Right renal cortex interstitium (tissue), 3 donors: ENCODE measurements at regions not wholly inside any gene's neighbourhood (a gene's known extent, or its start where the extent isn't known, plus 50 kb on each side); places are given as distances from the start of the nearest gene placed in this dataset.
"Not testable (repeated sequence)": the region's sequence is repeated elsewhere in the genome, so short reads cannot be mapped to it uniquely, and the experiment has no call there.

Source experiments
- DNase-seq, 3 donors: peaks; one replicate each; pipeline ENCODE4 v3.0.0-alpha.2; 2013; ENCODE audit warnings: low read depth in 3 of 3, low spot score in 2 of 3

GRCh38 chr1:95509989-95510388 lies 276.0 kb downstream of the RWDD3 start:
- no peak for DNase-seq

DNA sequence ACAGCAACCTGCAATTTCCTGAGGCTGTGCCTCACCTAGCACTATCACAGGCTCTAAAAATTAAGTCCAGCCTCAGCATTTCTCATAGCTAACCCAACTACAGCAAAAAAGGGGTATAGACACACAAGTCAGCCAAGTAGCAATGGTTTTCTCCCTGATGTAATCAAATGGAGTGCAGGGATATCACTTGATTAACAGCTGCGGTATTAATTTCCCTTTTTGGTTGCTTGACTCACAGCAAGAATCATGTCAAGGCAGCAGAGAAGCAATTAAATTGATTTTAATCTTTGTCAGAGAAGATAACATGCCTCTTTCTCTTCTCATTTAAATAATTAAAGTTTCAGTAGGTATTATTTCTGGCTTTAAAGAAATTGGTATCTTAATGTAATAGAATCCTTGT lies 278.9 kb downstream of the RWDD3 start:
- DNase-seq: no peak

- no peak for DNase-seq
Measured at GRCh38 chr1:95517506-95517905, 283.5 kb downstream of the RWDD3 start.

DNA sequence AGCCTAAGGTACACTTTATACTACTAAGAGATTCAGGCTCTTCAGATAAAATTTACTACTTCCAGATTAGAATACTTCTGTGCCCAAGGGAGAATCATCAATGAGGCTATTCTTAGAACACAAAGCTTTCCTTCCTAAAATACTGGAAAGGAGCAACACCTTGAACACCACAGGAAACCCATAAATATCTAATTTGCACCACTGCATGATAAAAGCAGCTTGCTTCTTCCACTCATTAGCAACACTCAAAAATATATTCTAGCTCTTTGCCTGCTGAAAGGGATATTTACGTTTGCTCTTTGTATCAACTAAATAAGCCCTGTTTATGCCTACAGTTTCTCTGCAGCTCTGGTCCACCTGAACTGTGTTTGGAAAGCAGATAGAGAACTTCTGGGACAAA lies 284.3 kb downstream of the RWDD3 start:
- no peak for DNase-seq

DNA sequence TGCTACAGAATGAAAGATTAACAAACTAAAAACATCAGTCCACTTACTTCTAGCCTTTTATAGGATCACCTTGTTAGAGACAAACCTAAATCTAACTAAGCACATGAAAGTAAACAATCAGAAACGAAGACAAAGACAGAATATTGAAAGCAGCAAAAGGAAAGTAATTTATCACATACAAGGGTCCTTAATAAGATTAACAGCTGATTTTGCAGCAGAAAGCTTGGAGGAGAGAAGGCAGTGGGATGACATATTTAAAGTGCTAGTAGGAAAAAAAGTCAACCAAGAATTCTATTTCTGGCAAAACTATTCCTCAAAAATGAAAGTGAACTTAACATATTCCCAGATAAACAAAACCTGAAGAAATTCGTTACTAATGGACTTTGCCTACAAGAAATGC lies 286.4 kb downstream of the RWDD3 start:
- DNase-seq: no peak

DNA sequence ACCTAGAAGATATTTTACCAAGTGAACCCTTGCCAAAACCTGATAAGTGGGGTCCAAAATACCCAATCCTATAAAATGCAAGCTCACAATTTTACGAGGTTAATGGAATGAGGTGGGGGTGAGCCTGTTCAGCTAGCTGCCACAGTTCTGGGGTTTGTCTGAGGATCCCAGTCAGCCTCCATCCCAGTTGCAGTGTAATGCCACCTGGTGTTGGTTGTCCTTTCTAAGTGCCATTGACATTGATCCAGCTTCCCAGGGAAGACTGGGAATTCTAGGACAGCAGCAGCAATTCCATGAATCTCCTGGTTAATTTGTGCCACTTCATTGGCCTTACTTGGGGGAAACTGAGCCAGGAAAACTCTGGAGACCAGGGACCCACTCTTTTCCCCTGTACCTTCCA lies 298.3 kb downstream of the RWDD3 start:
- no peak for DNase-seq

GRCh38 chr1:95534985-95535384 lies 301.0 kb downstream of the RWDD3 start:
- DNase-seq: no peak

DNA sequence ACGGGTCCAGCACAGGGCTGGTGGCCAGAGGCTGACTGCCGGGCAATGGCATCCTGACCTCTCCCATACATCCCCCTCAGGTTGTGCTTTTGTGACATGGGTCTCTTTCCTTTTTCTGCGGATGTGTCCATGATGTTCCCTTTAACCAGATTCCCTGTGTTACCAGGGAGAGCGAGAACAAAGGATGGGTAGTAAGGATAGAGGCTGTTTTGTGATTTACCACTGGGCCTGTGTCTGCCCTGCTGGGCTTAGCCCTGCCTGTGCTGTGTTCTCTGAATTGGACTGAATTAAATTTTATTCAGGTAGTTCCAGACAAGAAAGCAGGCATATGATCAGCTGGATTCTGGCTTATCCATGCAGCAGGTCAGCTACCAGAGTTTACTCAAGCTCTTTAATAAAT lies 301.6 kb downstream of the RWDD3 start:
- no peak for DNase-seq

DNA sequence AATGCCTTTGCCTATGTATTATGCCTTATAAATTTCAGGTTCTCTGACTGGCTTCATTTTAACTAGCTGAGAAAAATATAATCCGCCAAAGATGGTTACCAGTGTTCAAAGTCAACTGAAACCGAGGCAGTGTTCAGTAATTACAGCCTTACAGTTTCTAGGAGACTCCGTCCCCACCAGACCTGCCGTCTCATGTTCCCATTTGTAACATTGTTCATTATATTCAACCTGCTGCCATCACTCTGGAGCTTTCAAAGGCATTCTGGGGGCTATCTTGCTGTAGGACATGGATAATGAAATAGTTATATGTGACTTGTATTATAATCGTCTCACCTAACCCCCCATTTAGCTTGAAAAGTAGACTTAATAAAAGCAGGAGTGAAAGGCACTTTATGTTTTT lies 302.5 kb downstream of the RWDD3 start:
- DNase-seq: no peak

- DNase-seq: no peak
Measured at GRCh38 chr1:95537176-95537575, 303.2 kb downstream of the RWDD3 start.

DNA sequence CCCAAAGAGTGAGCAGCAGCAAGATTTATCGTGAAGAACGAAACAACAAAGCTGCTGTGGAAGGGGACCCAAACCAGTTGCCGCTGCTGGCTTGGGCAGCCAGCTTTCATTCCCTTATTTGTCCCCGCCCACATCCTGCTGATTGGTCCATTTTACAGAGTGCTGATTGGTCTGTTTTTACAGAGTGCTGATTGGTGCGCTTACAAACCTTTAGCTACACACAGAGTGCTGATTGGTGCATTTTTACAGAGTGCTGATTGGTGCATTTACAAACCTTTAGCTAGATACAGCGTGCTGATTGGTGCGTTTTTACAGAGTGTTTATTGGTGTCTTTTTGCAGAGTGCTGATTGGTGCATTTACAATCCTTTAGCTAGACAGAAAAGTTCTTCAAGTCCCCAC lies 304.2 kb downstream of the RWDD3 start:
- DNase-seq: not testable (repeated sequence)

GRCh38 chr1:95542936-95543335 lies 308.9 kb downstream of the RWDD3 start:
- no peak for DNase-seq

DNA sequence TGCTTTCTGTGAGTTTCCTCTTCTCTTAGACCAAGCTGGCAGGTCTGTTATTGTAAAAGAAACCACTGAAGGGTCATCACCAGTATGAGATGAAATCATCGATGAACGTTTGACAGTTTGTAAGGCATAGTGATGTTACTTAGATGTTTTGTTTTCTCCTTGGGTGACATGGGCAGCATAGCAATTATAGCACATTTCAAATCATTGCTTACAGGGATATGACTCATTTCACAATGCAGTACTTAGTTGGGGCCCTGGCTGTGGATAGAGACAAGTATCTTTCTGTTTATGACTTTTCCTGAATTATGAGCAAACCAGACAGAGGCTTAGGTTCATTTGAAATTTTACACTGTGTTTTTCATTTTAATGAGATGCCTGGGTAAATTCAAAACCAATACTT lies 313.0 kb downstream of the RWDD3 start:
- DNase-seq: no peak

- no peak for DNase-seq
Measured at GRCh38 chr1:95548211-95548610, 314.2 kb downstream of the RWDD3 start.

DNA sequence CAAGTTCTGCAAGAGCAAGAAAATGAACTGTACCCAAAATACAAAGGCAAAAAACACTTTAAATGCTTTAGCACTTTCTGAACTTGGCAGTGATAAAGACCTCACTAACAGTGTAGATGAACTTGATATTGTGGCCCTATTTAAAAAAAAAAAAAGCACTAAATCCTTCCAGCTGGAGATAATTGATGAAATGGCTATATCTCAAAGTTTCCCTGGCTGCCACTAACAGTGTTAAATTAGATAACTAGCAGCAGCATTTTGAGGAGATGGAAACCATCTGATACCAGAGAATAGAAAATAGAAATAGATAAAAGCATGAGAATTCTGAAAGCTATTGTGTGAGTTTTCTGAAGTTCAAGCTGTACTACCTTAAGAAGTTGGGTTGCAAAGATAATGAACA lies 317.2 kb downstream of the RWDD3 start:
- no peak for DNase-seq

DNA sequence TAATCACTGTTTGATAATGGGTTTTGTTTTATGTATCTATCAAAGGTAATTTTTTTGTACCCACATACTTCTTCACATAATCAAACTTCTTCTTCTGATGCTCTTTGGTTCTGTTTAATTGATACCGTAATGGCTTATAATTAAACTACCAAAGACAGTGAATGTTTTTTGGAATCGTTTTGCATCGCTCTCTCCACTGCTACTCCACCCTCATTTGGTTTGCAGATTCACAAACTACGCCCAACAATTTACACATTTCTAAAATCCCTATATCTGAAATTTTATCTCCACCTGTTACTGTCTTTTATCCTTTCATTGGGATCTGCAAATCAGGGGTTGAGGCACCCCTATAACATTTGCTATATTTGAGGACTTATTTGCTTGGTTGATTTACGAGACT lies 319.6 kb downstream of the RWDD3 start:
- no peak for DNase-seq

GRCh38 chr1:95554408-95554807 lies 320.4 kb downstream of the RWDD3 start:
- DNase-seq: no peak

DNA sequence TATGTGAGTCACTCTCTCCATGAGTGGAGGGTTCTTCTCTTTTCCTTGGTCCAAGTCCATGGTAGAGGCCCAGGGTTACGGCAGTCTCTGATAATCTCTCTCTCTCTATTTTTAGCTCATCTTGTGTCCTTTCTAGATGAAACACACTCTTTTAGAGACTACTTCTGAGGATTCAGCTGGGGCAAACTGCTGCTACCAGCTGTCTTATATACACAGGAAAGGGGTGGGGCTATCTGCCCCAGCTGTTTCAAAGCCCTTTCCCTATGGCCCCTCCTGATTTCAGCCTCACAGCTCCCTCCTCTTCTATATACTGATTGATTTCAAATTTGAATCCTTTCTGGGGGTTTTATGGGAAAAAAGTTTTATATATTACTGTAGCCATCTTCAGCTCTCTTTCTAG lies 324.8 kb downstream of the RWDD3 start:
- DNase-seq: no peak

- no peak for DNase-seq
Measured at GRCh38 chr1:95561346-95561745, 327.3 kb downstream of the RWDD3 start.

DNA sequence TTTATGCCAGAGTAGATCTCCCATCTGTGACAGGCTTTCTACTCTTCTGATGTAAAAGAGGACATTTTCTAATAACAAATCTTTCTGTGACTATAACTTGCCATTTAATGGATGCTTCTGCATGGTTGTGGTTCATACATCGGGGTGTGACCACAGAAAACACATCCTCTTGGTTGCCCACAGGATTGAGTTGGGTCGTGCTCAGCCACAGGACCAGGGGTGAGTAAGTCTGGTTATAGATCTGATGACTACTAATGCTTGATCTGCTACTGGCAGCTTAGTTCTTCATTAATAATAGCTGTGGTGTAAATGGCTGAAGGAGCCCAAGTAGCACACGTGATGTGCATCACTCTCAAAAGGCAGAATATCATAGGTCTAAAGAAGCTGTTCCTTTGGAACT lies 328.2 kb downstream of the RWDD3 start:
- DNase-seq: no peak

GRCh38 chr1:95572002-95572401 lies 338.0 kb downstream of the RWDD3 start:
- no peak for DNase-seq

- DNase-seq: no peak
Measured at GRCh38 chr1:95572962-95573361, 339.0 kb downstream of the RWDD3 start.

DNA sequence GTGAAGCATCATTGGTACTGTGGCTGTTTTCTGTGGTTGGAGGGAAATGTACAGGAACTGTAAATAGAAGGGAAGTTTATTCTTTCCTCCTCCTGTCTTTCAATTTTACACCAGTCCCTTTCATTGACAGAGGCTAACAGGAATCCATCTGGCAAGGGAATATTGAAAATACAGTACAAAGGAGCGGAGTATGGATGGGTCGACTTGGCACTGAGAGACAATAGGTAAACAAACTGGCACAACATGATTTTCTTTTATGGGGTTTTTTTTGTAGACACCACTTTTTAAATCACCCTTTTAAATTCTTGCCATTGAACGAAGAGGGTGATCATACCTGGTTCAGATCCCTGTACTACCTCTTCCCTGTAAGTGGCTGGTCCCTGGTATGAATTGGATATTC lies 341.3 kb downstream of the RWDD3 start:
- no peak for DNase-seq

DNA sequence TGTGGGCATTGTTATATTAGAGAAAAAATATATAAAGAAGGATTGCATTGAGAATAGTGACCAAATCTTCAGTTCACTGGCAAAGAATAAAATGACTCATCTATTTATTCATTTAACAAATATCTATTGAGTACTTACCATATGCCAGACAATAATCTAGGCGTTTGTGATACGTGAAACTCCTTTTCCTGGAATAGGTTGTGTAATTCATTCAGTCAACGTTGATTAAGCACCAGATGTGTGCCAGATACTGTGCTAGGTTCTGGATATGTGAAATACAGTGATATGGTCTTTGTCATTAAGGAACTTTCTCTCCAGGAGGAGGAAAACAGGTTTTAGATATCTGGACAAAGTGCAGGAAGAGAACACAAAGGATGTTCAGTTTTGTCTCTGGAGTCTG lies 344.5 kb downstream of the RWDD3 start:
- DNase-seq: no peak
